K562 (cell line): ENCODE measurements at regions not wholly inside any gene's neighbourhood (a gene's known extent, or its start where the extent isn't known, plus 50 kb on each side); places are given as distances from the start of the nearest gene placed in this dataset.

Experiments
- CC2D1A ChIP-seq: fragments of 450-650 bp; IDR thresholded peaks from 2 replicates; pipeline ENCODE4 v1.6.1; 2017; ENCODE audit warnings: mild to moderate bottlenecking
- HLTF ChIP-seq: fragments of 450-650 bp; IDR thresholded peaks from 2 replicates; pipeline ENCODE4 v1.6.1; 2016
- HNRNPH1 ChIP-seq: fragments of 200-400 bp; formaldehyde crosslinking; optimal IDR thresholded peaks from 2 replicates; pipeline ENCODE3; 2017; ENCODE audit warnings: low read depth, mild to moderate bottlenecking, low read length, moderate library complexity
- JUN ChIP-seq, 2 experiments: sonication (generic) in 1 of 2; formaldehyde crosslinking in 1 of 2; IDR thresholded peaks; 2 replicates each; pipeline versions ENCODE4 v1.6.1 to v1.8.0; 2012 to 2022; ENCODE audit warnings: borderline replicate concordance in 2 of 2, mild to moderate bottlenecking in 2 of 2, improper control_type of control experiment in 1 of 2, low read depth in 1 of 2, low read length in 1 of 2, missing genetic modification reagents in 1 of 2
- KLF1 ChIP-seq: fragments of 450-650 bp; IDR thresholded peaks from 2 replicates; pipeline ENCODE4 v1.6.1; 2016; ENCODE audit warnings: missing genetic modification characterization, missing compliant biosample characterization
- SAFB2 ChIP-seq: fragments of 200-400 bp; formaldehyde crosslinking; IDR thresholded peaks from 2 replicates; pipeline ENCODE4 v1.6.1; 2018; ENCODE audit warnings: borderline replicate concordance, low read length, low read depth, moderate library complexity; ENCODE audit not compliant: severe bottlenecking
- SMAD3 ChIP-seq: fragments of 450-650 bp; formaldehyde crosslinking; conservative IDR thresholded peaks from 2 replicates; pipeline ENCODE4 v1.4.0; 2020; ENCODE audit warnings: mild to moderate bottlenecking
- TCFL5 ChIP-seq: fragments of 250-450 bp; sonication (Bioruptor Pico); conservative IDR thresholded peaks from 2 replicates; pipeline ENCODE4 v1.6.1; 2021; ENCODE audit warnings: mild to moderate bottlenecking, moderate library complexity, matching md5 sums
- TF ChIP-seq, protein P1 (sequence below): fragments of 450-650 bp; IDR thresholded peaks from 2 replicates; pipeline ENCODE4 v1.6.1; 2016; ENCODE audit warnings: low read depth
- TF ChIP-seq, protein P2 (sequence below): fragments of 200-800 bp; sonication (Bioruptor generic); IDR thresholded peaks from 2 replicates; pipeline ENCODE4 v1.6.1; 2017; ENCODE audit warnings: missing genetic modification characterization, missing compliant biosample characterization
- TF ChIP-seq, protein P3 (sequence below): fragments of 250-450 bp; sonication (Bioruptor Pico); IDR thresholded peaks from 2 replicates; pipeline ENCODE4 v1.8.0; 2022; ENCODE audit warnings: moderate library complexity, mild to moderate bottlenecking, inconsistent platforms
- TF ChIP-seq, protein P4 (sequence below): fragments of 450-650 bp; formaldehyde crosslinking; IDR thresholded peaks from 2 replicates; pipeline ENCODE4 v1.4.0; 2020; ENCODE audit warnings: mild to moderate bottlenecking, moderate library complexity

DNA sequence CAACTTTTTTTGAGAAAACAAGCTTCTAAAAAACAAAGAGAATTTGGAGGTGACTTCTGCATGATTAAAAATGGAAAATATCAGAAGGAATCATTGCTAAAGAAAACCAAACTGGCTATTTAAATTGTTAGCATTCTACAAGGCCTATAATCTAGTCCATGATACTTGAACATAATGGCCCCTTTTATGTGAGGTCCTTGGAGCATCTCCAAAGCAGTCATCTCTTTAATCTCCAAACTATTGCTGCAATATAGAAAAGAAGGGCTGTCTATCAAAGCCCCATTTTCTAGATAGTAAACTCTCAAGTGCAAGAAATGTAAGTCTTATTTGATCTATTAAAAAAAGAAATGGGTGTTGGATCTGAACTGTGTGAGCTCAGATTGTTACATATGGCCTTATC lies 615.1 kb downstream of the CENPC start:
- TF ChIP-seq SAFB2 (no peak), HLTF (no peak), HNRNPH1 (no peak), KLF1 (tag) (no peak), TCFL5 (CRISPR knock-in tag) (no peak), SMAD3 (CRISPR knock-in tag) (no peak), JUN (IDR thresholded peaks at IDR 0.05; ENCODE audit: borderline replicate concordance, low read depth, low read length) (no peak), JUN (CRISPR knock-in tag; IDR thresholded peaks at IDR 0.05; ENCODE audit: borderline replicate concordance) (no peak), CC2D1A (no peak)
- TF ChIP-seq, protein P1, sequence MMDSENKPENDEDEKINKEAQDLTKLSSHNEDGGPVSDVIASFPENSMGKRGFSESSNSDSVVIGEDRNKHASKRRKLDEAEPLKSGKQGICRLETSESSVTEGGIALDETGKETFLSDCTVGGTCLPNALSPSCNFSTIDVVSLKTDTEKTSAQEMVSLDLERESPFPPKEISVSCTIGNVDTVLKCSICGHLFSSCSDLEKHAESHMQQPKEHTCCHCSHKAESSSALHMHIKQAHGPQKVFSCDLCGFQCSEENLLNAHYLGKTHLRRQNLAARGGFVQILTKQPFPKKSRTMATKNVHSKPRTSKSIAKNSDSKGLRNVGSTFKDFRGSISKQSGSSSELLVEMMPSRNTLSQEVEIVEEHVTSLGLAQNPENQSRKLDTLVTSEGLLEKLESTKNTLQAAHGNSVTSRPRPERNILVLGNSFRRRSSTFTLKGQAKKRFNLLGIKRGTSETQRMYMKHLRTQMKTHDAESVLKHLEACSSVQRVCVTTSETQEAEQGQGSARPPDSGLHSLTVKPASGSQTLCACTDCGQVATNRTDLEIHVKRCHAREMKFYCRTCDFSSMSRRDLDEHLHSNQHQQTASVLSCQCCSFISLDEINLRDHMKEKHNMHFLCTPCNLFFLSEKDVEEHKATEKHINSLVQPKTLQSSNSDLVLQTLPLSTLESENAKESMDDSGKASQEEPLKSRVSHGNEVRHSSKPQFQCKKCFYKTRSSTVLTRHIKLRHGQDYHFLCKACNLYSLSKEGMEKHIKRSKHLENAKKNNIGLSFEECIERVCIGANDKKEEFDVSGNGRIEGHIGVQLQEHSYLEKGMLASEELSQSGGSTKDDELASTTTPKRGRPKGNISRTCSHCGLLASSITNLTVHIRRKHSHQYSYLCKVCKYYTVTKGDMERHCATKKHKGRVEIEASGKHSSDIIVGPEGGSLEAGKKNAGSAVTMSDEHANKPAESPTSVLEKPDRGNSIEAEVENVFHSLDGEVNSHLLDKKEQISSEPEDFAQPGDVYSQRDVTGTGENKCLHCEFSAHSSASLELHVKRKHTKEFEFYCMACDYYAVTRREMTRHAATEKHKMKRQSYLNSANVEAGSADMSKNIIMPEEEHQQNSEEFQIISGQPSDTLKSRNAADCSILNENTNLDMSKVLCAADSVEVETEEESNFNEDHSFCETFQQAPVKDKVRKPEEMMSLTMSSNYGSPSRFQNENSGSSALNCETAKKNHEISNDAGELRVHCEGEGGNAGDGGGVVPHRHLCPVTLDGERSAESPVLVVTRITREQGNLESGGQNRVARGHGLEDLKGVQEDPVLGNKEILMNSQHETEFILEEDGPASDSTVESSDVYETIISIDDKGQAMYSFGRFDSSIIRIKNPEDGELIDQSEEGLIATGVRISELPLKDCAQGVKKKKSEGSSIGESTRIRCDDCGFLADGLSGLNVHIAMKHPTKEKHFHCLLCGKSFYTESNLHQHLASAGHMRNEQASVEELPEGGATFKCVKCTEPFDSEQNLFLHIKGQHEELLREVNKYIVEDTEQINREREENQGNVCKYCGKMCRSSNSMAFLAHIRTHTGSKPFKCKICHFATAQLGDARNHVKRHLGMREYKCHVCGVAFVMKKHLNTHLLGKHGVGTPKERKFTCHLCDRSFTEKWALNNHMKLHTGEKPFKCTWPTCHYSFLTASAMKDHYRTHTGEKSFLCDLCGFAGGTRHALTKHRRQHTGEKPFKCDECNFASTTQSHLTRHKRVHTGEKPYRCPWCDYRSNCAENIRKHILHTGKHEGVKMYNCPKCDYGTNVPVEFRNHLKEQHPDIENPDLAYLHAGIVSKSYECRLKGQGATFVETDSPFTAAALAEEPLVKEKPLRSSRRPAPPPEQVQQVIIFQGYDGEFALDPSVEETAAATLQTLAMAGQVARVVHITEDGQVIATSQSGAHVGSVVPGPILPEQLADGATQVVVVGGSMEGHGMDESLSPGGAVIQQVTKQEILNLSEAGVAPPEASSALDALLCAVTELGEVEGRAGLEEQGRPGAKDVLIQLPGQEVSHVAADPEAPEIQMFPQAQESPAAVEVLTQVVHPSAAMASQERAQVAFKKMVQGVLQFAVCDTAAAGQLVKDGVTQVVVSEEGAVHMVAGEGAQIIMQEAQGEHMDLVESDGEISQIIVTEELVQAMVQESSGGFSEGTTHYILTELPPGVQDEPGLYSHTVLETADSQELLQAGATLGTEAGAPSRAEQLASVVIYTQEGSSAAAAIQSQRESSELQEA, result no peak
- TF ChIP-seq, protein P2, sequence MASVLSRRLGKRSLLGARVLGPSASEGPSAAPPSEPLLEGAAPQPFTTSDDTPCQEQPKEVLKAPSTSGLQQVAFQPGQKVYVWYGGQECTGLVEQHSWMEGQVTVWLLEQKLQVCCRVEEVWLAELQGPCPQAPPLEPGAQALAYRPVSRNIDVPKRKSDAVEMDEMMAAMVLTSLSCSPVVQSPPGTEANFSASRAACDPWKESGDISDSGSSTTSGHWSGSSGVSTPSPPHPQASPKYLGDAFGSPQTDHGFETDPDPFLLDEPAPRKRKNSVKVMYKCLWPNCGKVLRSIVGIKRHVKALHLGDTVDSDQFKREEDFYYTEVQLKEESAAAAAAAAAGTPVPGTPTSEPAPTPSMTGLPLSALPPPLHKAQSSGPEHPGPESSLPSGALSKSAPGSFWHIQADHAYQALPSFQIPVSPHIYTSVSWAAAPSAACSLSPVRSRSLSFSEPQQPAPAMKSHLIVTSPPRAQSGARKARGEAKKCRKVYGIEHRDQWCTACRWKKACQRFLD (CRISPR knock-in tag), result no peak
- TF ChIP-seq, protein P3, sequence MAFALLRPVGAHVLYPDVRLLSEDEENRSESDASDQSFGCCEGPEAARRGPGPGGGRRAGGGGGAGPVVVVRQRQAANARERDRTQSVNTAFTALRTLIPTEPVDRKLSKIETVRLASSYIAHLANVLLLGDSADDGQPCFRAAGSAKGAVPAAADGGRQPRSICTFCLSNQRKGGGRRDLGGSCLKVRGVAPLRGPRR (CRISPR knock-in tag), result no peak
- TF ChIP-seq, protein P4, sequence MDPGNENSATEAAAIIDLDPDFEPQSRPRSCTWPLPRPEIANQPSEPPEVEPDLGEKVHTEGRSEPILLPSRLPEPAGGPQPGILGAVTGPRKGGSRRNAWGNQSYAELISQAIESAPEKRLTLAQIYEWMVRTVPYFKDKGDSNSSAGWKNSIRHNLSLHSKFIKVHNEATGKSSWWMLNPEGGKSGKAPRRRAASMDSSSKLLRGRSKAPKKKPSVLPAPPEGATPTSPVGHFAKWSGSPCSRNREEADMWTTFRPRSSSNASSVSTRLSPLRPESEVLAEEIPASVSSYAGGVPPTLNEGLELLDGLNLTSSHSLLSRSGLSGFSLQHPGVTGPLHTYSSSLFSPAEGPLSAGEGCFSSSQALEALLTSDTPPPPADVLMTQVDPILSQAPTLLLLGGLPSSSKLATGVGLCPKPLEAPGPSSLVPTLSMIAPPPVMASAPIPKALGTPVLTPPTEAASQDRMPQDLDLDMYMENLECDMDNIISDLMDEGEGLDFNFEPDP (CRISPR knock-in tag), result no peak
